Sigmoid colon (tissue), 4 donors: ENCODE measurements at regions not wholly inside any gene's neighbourhood (a gene's known extent, or its start where the extent isn't known, plus 50 kb on each side); places are given as distances from the start of the nearest gene placed in this dataset.

Experiments used
- POLR2A ChIP-seq, 2 donors: fragments of 450-650 bp; IDR thresholded peaks; one replicate each; pipeline ENCODE4 v1.6.1; 2016; ENCODE audit warnings: antibody characterized with exemption in 2 of 2, mild to moderate bottlenecking in 2 of 2, moderate library complexity in 2 of 2
- POLR2AphosphoS5 ChIP-seq, 4 donors: sonication (generic); formaldehyde crosslinking; IDR thresholded peaks; one replicate each; pipeline ENCODE4 v1.6.1; 2017; ENCODE audit warnings: antibody characterized with exemption in 4 of 4
- TF ChIP-seq, protein P1 (sequence below), 4 experiments: fragments of 450-650 bp in 3 of 4; fragments of 200-600 bp in 1 of 4; IDR thresholded peaks; one replicate each; pipeline ENCODE4 v1.5.1; 2016 to 2019; ENCODE audit warnings: antibody characterized with exemption in 4 of 4, mild to moderate bottlenecking in 3 of 4, moderate library complexity in 2 of 4

DNA sequence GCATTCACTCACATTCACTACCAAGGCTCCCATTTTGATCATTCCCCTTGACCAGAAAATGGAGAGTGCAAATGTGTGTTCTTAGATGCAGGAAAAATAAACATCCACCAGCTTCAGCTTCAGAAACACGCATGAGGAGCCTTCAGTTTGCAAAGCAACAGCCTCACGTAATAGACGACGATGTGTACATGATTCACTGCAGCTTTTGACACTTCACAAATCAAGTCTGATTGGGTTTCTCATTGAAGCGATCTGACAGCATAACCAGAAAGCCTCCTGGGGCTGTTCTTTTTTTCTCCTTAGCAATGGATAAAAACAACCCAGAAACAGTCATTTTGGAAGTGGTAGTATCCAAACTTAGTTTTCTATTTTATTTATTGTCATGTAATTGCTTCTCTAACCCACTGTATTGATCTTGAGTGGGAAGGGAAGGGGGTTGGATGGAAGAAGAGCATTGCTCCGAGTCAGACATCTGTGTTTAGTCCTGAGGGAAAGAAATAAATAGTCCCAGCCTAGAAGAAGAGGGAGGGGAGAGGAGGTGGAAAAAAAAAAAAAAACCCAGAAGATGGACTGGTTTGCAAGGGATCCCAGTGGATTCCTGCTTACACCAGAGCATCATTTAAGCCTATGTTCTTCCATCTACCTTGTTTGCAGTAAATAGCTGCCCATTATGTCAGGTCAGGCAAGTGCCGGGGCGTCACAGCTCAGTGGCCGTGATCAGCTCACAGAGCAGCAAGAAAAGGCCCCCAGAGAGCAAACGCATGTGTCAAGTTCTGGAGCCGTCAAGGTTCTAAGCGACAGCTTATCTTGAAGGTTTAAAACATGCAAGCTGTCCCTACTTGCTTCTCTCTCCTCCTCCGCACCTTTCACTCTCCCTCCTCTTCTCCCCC, 190.2 kb upstream of the SNX2 start:
- TF ChIP-seq POLR2A (IDR thresholded peaks at IDR 0.05) (no peak), POLR2AphosphoS5 (IDR thresholded peaks at IDR 0.05) (no peak)
- TF ChIP-seq, protein P1, sequence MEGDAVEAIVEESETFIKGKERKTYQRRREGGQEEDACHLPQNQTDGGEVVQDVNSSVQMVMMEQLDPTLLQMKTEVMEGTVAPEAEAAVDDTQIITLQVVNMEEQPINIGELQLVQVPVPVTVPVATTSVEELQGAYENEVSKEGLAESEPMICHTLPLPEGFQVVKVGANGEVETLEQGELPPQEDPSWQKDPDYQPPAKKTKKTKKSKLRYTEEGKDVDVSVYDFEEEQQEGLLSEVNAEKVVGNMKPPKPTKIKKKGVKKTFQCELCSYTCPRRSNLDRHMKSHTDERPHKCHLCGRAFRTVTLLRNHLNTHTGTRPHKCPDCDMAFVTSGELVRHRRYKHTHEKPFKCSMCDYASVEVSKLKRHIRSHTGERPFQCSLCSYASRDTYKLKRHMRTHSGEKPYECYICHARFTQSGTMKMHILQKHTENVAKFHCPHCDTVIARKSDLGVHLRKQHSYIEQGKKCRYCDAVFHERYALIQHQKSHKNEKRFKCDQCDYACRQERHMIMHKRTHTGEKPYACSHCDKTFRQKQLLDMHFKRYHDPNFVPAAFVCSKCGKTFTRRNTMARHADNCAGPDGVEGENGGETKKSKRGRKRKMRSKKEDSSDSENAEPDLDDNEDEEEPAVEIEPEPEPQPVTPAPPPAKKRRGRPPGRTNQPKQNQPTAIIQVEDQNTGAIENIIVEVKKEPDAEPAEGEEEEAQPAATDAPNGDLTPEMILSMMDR (IDR thresholded peaks at IDR 0.05), result no peak
